H9 (cell line): ENCODE measurements at regions not wholly inside any gene's neighbourhood (a gene's known extent, or its start where the extent isn't known, plus 50 kb on each side); places are given as distances from the start of the nearest gene placed in this dataset.
A peak's percentile ranks its signal among the peaks of the same experiment; 100 is the strongest.

Experiments
- DNase-seq: peaks from one replicate; pipeline ENCODE4 v3.0.0-alpha.2; 2017
- H2AFZ ChIP-seq: one replicate; pipeline ENCODE4 v1.6.1; 2013; ENCODE audit warnings: mild to moderate bottlenecking, low read length, control low read depth, moderate library complexity
- H2AK5ac ChIP-seq: 2 replicates; pipeline ENCODE4 v1.6.1; 2013; ENCODE audit warnings: low read length, control low read depth, mixed read lengths; ENCODE audit not compliant: insufficient read length
- H2BK120ac ChIP-seq: one replicate; pipeline ENCODE4 v1.6.1; 2013; ENCODE audit warnings: low read depth, mild to moderate bottlenecking, low read length, control low read depth, inconsistent platforms; ENCODE audit not compliant: poor library complexity, severe bottlenecking
- H2BK12ac ChIP-seq: 2 replicates; pipeline ENCODE4 v1.6.1; 2013; ENCODE audit warnings: low read length, control low read depth, mixed read lengths, low read depth; ENCODE audit not compliant: insufficient read length
- H2BK15ac ChIP-seq: 2 replicates; pipeline ENCODE4 v1.6.1; 2013; ENCODE audit warnings: low read depth, low read length, control low read depth
- H2BK20ac ChIP-seq: one replicate; pipeline ENCODE4 v1.6.1; 2013; ENCODE audit warnings: low read depth, mild to moderate bottlenecking, low read length, control low read depth, inconsistent platforms; ENCODE audit not compliant: poor library complexity, severe bottlenecking
- H2BK5ac ChIP-seq: 2 replicates; pipeline ENCODE4 v1.6.1; 2013; ENCODE audit warnings: low read length, control low read depth, mixed read lengths; ENCODE audit not compliant: insufficient read length
- H3K14ac ChIP-seq: 2 replicates; pipeline ENCODE4 v1.6.1; 2013; ENCODE audit warnings: low read length, control low read depth; ENCODE audit not compliant: insufficient read depth
- H3K18ac ChIP-seq: 2 replicates; pipeline ENCODE4 v1.6.1; 2013; ENCODE audit warnings: low read depth, mild to moderate bottlenecking, mixed read lengths, low read length, control low read depth; ENCODE audit not compliant: insufficient read length
- H3K23ac ChIP-seq: 2 replicates; pipeline ENCODE4 v1.6.1; 2013; ENCODE audit warnings: low read length, control low read depth, mixed read lengths, low read depth; ENCODE audit not compliant: insufficient read length
- H3K23me2 ChIP-seq: 2 replicates; pipeline ENCODE4 v1.6.1; 2013; ENCODE audit warnings: low read depth, mild to moderate bottlenecking, mixed read lengths, low read length, control low read depth; ENCODE audit not compliant: insufficient read length, poor library complexity, severe bottlenecking
- H3K27ac ChIP-seq: 2 replicates; pipeline ENCODE4 v1.5.1; 2013; ENCODE audit warnings: low read length, control low read depth, mixed read lengths, low read depth; ENCODE audit not compliant: insufficient read length
- H3K27me3 ChIP-seq: 2 replicates; pipeline ENCODE4 v1.6.1; 2013; ENCODE audit warnings: low read length, control low read depth, inconsistent platforms; ENCODE audit not compliant: insufficient read depth
- H3K4ac ChIP-seq: 2 replicates; pipeline ENCODE4 v1.6.1; 2013; ENCODE audit warnings: low read depth, mild to moderate bottlenecking, control low read depth, inconsistent platforms, low read length, moderate library complexity
- H3K4me1 ChIP-seq: 2 replicates; pipeline ENCODE4 v1.6.1; 2013; ENCODE audit warnings: low read length, control low read depth, inconsistent platforms; ENCODE audit not compliant: insufficient read depth
- H3K4me2 ChIP-seq: 2 replicates; pipeline ENCODE4 v1.6.1; 2013; ENCODE audit warnings: low read length, control low read depth, mixed read lengths; ENCODE audit not compliant: insufficient read length, insufficient read depth
- H3K56ac ChIP-seq: 2 replicates; pipeline ENCODE4 v1.6.1; 2013; ENCODE audit warnings: low read depth, mild to moderate bottlenecking, mixed read lengths, low read length, control low read depth; ENCODE audit not compliant: insufficient read length
- H3K79me1 ChIP-seq: 2 replicates; pipeline ENCODE4 v1.6.1; 2013; ENCODE audit warnings: low read depth, mild to moderate bottlenecking, moderate library complexity, low read length, control low read depth, inconsistent platforms; ENCODE audit not compliant: insufficient read depth, poor library complexity, severe bottlenecking
- H3K79me2 ChIP-seq: 2 replicates; pipeline ENCODE4 v1.6.1; 2013; ENCODE audit warnings: low read length, control low read depth, inconsistent platforms; ENCODE audit not compliant: insufficient read depth
- H3K9ac ChIP-seq: 2 replicates; pipeline ENCODE4 v1.6.1; 2013; ENCODE audit warnings: low read length, control low read depth, mixed read lengths; ENCODE audit not compliant: insufficient read length; ENCODE audit errors: extremely low read depth
- H3K9me3 ChIP-seq: one replicate; pipeline ENCODE4 v1.6.1; 2013; ENCODE audit warnings: low read depth, low read length, inconsistent platforms; ENCODE audit not compliant: control insufficient read depth
- H3T11ph ChIP-seq: one replicate; pipeline ENCODE4 v1.6.1; 2013; ENCODE audit warnings: mild to moderate bottlenecking, low read length, control low read depth, inconsistent platforms
- H4K20me1 ChIP-seq: one replicate; pipeline ENCODE4 v1.6.1; 2013; ENCODE audit not compliant: control insufficient read depth, insufficient read length, insufficient read depth
- H4K5ac ChIP-seq: 2 replicates; pipeline ENCODE4 v1.6.1; 2013; ENCODE audit warnings: low read depth, mild to moderate bottlenecking, mixed read lengths, low read length, control low read depth; ENCODE audit not compliant: insufficient read length
- H4K8ac ChIP-seq: replicated peaks from 2 replicates; pipeline ENCODE4 v1.6.1; 2013; ENCODE audit warnings: low read length, control low read depth, mixed read lengths, low read depth; ENCODE audit not compliant: insufficient read length
- H4K91ac ChIP-seq: 2 replicates; pipeline ENCODE4 v1.6.1; 2013; ENCODE audit warnings: low read depth, mild to moderate bottlenecking, moderate library complexity, mixed read lengths, low read length, control low read depth; ENCODE audit not compliant: insufficient read length
- H3K27ac Mint-ChIP-seq, 3 experiments: 2 replicates in 2 of 3; 3 replicates in 1 of 3; pipeline ENCODE4 v1.8.0; 2020 to 2021; ENCODE audit warnings: mixed read lengths in 3 of 3, mild to moderate bottlenecking in 1 of 3, moderate library complexity in 1 of 3
- H3K27me3 Mint-ChIP-seq: 2 replicates; pipeline ENCODE4 v1.8.0; 2021; ENCODE audit warnings: low read depth, mild to moderate bottlenecking, moderate library complexity, mixed read lengths
- H3K36me3 Mint-ChIP-seq, 3 experiments: 2 replicates in 2 of 3; 3 replicates in 1 of 3; pipeline ENCODE4 v1.8.0; 2020 to 2021; ENCODE audit warnings: low read depth in 3 of 3, mixed read lengths in 3 of 3; ENCODE audit not compliant: insufficient read depth in 1 of 3
- H3K4me1 Mint-ChIP-seq, 2 experiments: 2 replicates each; pipeline ENCODE4 v1.8.0; 2020; ENCODE audit warnings: mixed read lengths in 2 of 2
- H3K4me3 Mint-ChIP-seq, 2 experiments: 2 replicates in 1 of 2; 3 replicates in 1 of 2; pipeline ENCODE4 v1.8.0; 2020 to 2021; ENCODE audit warnings: mild to moderate bottlenecking in 2 of 2, mixed read lengths in 2 of 2, moderate library complexity in 1 of 2
- H3K9me3 Mint-ChIP-seq, 2 experiments: 2 replicates in 1 of 2; 3 replicates in 1 of 2; pipeline ENCODE4 v1.8.0; 2020; ENCODE audit warnings: mild to moderate bottlenecking in 2 of 2, mixed read lengths in 2 of 2, moderate library complexity in 1 of 2
- CTCF ChIP-seq: fragments of 200-600 bp; sonication (generic); conservative IDR thresholded peaks from 3 replicates; pipeline ENCODE4 v1.8.0; 2021; ENCODE audit warnings: antibody characterized with exemption, mild to moderate bottlenecking
- WGBS: extraction: QIAGEN DNeasy Blood & Tissue Kit; methylation state at CpG from one replicate; pipeline ENCODE4 v1.1.7; 2013; ENCODE audit warnings: missing lambda C conversion rate, low lambda C conversion rate, mixed read lengths; ENCODE audit not compliant: insufficient read length; ENCODE audit errors: extremely low coverage; 5-methylcytosine and 5-hydroxymethylcytosine counted together

GRCh38 chr15:96052572-96053030, 277.9 kb upstream of the NR2F2 start:
- H3T11ph ChIP-seq: no peak overlapping the region
- H4K5ac ChIP-seq: no peak overlapping the region
- Mint-ChIP-seq H3K9me3 (no peaks in the 10 kb centered on the region), H3K27me3 (peaks cover 96% of the 10 kb centered on the region), H3K27ac (no peak overlapping the region), H3K4me3 (peak overlapping the region; percentile 56 to 62; a peak in 4 of 5 replicates), H3K36me3 (no peaks in the 10 kb centered on the region), H3K4me1 (peaks cover 12 to 22% of the 10 kb centered on the region in 2 experiments)
- H2AFZ ChIP-seq: no peak overlapping the region
- no peak overlapping the region for H2AK5ac ChIP-seq
- no peak overlapping the region for H2BK12ac ChIP-seq
- no peak overlapping the region for H2BK20ac ChIP-seq
- no peak overlapping the region for H3K18ac ChIP-seq
- H3K23me2 ChIP-seq: peaks cover 13% of the 10 kb centered on the region
- H3K14ac ChIP-seq: no peak overlapping the region
- whole genome bisulfite sequencing: no CpG with 5 or more reads among the region's 18 CpGs
- H4K91ac ChIP-seq: no peak overlapping the region
- H3K56ac ChIP-seq: no peak overlapping the region
- H4K8ac ChIP-seq: no peak overlapping the region
- no peak overlapping the region for H2BK15ac ChIP-seq
- no peak overlapping the region for H3K23ac ChIP-seq
- H3K79me1 ChIP-seq: no peaks in the 10 kb centered on the region
- no peaks in the 10 kb centered on the region for H3K9me3 ChIP-seq
- no peaks in the 10 kb centered on the region for H4K20me1 ChIP-seq
- no peak overlapping the region for H2BK5ac ChIP-seq
- H3K9ac ChIP-seq: no peak overlapping the region
- no peaks in the 10 kb centered on the region for H3K79me2 ChIP-seq
- no peak for TF ChIP-seq CTCF
- H3K27ac ChIP-seq: no peak overlapping the region
- no peak overlapping the region for H3K4ac ChIP-seq
- no peaks in the 10 kb centered on the region for H3K4me1 ChIP-seq
- no peak for DNase-seq
- H3K27me3 ChIP-seq: peaks cover 43% of the 10 kb centered on the region
- peak overlapping the region; percentile 49 for H3K4me2 ChIP-seq
- H2BK120ac ChIP-seq: no peak overlapping the region
